ENCODE measurements at regions not wholly inside any gene's neighbourhood (a gene's known extent, or its start where the extent isn't known, plus 50 kb on each side); places are given as distances from the start of the nearest gene placed in this dataset.
A peak's percentile ranks its signal among the peaks of the same experiment; 100 is the strongest.

DNA sequence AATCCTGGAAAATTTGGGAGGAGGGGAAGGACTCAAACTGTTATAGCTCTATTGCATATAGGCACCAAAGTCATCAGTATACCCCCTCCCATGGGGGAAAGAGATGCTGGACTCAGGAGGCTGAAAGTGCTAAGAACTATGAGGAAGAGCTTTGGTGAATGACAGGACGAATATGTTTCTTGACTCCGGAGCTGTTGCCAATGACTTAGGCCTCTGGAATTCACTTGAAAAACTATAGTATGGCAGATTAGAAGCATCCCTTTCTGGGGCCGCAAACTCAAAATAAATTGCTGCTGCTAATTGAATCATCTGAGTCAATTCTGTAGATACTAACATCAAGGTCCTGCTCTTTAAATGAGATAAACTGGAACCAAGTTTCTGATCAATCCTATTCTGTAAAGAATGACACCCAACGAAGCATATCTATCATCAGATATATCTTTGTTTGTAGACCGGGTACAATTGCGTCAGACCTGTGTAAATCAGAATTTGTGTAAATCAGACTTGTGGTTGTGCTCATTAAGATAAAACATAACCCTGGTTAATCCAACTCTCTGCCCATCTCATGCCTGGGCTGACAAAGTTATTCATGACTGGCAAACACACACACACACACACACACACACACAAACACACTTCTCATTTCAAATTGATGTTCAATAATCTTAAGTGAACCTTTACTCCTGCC lies 1793.8 kb upstream of the PCDH20 start:
- no peak for DNase-seq

DNA sequence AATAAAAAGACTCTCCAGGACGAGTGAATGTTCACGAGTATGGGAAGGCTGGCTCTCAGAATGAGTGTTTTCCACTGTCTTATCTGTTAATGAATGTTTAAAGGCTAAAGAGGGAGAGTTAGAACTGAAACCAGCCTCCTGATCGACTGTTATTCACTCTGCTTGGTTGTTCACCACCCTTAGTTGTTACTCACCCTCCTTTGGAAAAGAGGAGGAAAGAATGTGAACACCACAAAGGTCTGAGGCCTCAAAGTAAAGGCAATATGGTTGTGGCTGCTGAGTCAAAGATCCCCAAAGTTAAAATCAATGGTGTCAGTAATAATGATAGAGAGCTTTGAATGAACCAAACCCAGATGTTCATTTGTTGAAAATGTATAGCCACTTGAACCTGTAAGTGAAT lies 1793.2 kb upstream of the PCDH20 start:
- DNase-seq = no peak

DNA sequence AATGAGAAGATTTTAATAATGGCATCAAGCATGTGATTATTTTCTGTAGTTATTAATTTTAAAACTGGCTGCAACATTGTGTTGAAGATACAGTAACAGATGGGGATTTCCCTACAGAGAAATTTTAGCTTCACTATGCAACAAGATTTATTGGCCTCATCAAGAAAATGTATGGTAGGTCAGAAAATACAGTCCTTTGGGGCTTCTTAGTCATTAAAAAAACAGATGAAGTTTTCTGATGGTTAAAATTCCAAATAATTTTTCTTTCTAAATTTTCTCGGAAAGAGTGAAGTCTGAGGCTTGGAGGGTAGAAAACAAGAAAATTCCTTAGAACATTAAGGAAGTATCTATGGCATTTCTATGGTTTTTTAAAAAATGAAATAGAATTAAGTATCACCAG lies 1790.8 kb upstream of the PCDH20 start:
- DNase-seq = no peak

DNA sequence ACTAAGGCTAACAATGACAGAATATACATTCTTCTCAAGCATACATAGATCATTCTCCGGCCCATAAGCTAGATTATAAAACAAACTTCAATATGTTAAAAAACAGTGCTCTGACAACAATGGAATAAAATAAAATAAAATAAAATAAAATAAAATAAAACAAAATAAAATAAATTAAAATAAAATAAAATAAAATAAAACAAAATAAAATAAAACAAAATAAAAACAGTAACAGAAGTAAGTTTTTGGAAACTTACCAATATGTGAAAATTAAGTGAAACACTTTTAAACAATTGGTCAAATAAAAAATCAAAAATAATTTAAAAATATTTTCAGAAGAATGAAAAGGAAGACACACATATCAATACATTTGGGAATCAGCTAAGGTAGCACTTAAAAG lies 1785.8 kb upstream of the PCDH20 start:
- no peak for DNase-seq

DNA sequence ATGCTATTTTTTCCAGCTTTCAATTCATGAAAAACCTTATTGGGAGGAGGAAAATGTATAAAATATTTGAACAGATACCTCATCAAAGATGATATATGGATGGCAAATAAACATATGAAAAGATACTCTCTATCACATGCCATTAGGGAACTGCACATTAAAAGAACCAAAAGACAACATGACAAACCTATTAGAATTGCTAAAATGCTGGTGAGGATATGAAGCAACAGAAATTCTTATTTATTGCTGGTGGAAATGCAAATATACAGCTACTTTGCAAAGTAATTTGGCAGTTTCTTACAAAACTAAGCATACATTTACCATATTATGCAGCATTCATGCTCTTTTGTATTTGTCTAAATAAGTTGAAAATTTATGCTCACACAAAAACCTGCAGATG lies 1783.9 kb upstream of the PCDH20 start:
- DNase-seq = no peak

DNA sequence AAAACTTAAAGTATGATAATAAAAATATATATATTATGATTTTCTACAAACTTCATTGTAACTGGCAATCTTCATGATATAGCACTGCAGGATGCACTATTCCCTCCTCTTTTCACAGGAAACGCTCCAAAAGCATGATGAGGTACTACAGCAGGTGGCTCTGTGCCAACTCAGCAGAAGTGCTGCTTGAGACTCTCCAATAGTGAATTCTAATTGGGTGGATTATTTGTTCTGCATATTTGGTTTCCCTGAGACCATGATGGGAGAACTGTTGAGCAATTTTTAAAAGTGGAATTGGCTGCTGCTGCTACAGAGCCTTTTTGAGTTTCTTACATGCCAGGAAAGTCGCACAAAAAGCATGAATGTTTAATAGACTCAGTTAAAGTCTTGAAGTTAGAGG lies 1782.4 kb upstream of the PCDH20 start:
- no peak for DNase-seq

DNA sequence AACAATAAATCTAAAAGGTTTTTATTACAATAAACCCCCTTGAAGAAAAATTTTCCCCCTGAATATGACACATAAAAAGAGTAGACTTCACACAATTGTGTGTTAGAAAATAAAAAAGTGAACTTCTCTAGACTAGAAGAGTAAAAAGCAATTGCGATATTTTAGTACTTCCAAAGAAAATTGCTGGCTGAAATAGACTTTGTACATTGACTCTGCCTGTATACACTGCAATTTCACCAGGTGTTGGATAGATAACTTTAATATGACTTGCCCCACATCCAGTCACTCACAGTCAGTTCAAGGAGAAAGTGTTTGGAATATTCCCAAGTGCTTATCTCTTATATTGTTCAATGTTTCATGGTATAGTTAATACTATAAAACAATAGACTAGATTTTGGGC lies 1780.1 kb upstream of the PCDH20 start:
- no peak for DNase-seq

DNA sequence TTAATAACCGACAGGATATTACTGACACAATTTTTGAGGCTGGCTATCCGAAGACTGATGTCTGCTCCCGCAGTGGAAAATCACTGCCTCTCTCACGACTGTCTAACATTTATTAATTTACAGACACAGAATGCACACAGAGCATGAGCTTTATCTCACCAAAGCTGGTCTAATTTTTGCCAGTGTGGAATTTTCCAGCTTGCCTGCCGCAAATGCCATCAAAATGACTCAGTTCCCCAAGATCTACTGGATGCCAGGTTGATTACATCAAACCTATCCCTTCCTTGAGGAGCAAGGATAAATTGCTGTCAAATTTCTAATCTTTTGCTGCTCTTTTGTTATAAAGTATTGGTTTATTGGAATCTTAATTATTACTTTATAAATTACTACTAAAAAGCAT lies 1775.1 kb upstream of the PCDH20 start:
- DNase-seq = no peak

DNA sequence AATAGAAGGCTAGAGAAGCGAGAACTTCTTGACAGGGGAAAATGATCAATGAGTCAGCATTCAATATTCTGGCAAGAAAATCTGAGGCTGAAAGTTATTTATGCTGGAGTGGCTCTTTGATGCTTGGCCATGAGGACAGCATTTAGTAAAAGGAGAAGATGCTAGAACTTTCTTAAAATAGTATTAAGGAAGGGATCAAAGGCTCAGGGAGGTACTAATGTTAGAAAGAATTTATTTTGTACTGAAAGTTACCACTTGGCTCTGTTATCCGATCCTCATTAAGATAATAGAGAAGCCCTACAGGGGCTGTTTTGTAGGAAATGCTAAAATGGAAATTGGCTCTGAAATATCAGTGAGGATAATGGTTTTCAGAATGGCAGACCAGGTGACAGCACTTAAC lies 1774.6 kb upstream of the PCDH20 start:
- no peak for DNase-seq

DNA sequence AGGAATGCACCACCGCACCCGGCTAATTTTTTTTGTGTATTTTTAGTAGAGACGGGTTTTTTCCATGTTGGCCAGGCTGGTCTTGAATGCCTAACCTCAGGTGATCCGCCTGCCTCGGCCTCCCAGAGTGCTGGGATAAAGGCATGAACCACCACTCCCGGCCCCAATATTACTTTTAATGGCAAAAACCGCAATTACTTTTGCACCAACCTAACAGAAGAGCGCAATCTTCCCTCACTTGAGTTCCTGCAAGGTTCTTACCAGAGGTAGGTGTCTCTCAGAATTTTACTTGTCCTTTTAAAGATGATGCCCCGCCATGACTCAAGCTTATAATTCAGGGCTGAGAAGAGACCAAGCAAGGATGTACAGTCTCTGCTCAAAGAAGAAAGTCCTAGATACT lies 1774.1 kb upstream of the PCDH20 start:
- DNase-seq = no peak

DNA sequence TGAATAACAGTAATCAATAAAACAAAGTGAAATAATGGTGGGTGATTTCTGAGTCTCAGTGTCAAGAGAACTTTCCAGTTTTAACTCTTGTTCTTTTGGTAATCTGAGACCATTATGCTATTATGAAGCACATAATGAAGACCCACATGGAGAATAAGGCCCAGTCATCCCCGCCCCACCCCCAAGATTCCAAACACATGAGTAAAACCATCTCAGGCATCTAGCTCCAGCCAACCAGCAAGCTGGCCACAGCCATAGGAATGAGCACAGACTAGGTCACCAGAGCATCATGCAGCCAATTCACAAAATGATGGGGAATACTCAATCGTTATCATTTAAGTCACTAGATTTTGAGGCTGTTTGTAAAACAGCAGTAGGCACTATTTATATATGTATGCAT lies 1769.0 kb upstream of the PCDH20 start:
- DNase-seq = no peak

DNA sequence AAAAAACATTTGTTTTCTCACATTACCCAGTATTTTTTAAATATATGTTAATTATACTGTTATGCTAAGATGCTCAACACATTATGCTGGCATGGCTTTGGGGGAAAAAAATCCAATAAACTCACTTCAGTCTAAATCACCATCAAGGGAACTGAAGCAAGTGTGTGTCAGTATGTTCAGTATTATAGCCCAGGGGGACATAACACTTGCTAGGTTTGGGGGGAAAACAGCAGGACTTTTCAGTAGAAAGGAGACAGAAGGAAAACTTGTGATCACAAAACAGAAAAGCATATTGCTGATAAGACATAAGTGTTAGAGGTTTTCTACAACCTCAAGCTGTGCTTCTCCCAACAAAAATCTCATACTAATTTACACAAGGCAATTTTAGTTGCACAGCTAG lies 1759.9 kb upstream of the PCDH20 start:
- no peak for DNase-seq

DNA sequence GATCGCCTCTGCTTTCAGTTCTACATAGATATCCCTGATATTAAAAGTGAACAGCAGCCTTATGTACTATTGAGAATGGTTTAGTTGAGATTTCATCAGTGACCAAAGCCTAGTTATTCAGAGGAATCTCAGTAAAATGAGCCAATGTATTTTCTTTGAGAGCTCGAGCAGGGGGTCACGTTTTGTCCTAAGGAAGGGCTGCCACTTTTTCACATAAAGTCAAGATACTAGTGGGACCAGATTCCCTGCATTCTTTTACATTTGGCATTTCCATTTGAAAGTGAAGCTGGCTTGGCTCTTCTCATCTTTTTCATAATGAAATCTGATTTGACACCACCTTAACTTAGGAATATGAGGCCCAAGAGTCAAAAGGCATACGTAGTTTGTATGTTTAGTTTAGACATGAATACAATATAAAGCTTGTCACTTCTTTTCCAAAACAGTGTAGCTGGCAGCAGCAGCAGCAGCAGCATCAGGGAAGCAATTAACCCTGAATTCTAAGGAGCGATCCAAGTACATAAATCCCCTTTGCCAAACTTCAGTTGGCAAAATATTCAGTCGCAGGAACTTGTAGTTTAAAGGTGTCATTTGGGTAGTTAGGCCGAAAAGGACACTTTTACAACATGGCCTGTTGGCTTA lies 1752.2 kb upstream of the PCDH20 start:
- DNase-seq = no peak

DNA sequence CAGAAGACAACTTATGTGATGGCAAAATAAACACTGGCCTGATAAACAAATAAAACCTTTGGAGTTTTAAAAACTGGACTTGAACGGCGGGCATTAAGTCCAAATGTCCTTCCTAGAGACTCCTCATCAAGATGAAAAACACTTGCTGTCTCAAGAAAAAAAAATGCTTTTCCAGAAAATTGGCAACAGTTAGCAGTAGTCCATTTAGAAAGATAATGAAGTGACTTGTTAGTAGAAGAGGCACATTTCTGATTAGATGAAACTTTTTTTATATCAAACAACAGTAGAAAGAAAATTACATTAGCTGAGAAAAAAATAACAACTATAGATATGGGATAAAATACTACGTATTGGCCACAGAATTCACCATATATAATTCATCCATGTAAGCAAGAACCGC lies 1750.7 kb upstream of the PCDH20 start:
- no peak for DNase-seq

DNA sequence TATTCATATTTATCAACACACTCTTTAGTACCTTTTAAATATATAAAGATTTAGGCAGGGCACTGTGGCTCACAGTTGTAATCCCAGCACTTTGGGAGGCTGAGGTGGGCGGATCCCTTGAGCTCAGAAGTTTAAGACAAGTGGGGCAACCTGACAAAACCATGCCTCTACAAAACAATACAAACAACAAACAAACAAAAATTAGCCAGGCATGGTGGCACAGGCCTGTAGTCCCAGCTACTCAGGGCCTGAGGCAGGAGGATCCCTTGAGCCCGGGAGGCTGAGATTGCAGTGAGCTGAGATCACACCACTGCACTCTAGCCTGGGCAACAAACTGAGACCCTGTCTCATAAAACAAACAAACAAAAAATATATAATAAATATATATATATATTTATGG lies 1748.3 kb upstream of the PCDH20 start:
- DNase-seq = no peak

DNA sequence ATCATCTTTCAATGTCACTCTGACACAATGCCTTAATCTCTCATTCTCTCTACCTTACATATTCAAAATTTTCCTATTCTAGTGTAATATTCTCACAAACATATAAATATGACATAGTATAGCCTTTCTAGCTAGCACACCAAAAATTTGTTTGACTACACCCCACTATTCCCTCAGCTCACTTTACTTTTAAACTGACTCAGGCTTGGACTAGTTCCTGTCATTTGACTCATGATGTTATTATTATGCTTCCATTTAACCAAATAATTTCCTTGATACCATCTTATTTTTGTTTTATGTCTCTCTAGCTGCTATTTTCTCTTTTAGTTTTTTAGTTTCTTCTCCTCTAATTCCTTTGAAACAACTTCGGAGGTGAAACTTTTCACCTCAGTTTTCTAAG lies 1745.6 kb upstream of the PCDH20 start:
- no peak for DNase-seq

DNA sequence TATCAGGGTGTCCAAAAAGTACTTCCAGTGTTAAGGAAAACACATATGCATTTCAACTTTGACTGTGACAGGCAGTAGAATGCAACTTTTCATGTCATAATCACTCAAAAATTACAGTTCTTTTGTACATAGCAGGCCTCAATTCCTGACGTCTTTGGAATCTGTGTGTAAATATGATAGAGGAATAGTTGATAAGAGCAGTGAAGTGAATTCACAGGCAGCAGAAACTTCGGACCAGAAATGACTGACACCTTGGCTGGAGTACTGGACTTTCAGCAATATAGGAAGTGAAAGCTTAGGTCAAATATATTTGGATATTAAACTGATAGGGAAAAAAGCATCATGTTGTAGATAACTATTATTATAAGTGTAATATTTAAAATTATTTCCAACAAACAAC lies 1741.2 kb upstream of the PCDH20 start:
- no peak for DNase-seq

DNA sequence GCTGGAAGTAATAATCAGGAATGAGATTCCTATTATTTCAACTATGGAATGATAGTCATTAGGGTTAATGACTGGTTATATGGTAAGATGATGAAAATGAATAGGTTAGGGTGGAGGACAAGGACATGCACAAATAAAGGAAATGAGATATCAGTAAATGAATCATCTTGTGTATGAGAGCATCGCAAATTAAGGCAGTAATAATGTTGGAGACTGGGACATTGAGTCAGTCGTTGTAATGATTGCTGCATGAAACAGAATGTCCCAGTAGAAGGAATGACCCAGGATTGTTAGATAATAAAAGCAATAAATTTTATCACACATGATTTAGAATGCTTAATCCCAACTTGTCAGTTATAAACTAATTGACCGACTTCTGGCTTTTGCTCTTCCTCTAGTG lies 1733.7 kb upstream of the PCDH20 start:
- DNase-seq = no peak

DNA sequence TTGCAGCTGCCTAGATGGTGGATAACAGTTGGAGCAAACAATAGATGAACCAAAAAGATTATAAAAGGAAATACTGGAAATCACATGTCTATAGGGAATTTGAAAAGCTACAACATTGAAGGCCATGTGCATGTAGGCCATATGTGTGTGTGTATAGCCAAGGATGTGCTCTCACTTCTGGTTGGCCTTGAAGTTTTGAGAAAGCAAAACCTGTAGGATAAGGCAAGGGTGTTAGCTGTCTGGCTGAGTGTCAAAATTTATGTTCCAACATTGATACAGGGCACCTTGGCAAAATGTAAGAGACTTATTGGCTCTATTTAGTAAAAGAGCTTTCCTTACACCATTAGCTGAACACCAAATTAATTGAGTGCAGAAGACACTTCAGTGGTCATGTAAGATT lies 1723.6 kb upstream of the PCDH20 start:
- no peak for DNase-seq

DNA sequence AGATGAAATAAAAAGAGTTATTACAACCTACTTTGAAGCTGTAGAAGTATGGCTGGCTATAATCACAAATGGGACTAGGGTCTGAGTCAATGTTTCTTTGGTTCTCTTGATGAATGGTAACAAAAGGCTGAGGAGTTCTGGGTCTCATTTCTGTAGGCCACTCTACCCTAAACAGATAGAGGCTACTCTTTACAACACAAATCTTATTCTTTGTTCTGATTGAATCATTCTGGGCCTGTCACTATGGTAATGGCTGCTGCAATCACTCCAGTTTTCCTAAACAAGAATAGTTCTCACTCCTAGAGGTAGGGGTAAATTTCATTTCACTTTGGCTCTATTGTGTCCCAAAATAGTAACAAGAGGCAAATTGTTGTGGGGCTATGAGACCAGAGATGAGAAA lies 1714.3 kb upstream of the PCDH20 start:
- DNase-seq = no peak

DNA sequence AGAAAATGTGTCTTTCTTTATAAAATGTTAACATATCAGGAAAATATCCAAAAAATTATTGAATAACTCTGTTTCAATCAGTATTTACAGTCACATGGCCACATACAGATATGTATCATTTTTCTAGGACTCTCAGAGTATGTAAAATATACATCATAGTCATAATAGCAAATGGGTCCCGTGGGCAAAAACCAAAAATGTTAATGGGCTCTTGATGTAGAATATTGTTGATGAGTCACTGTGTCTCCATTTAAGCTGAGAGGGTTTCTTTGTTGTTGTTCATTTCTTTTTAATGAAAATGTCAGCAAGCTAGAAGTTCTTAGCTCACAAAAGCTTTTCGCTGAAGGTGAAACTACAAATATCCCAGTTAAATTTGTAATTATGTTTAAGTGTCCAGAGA lies 1713.1 kb upstream of the PCDH20 start:
- no peak for DNase-seq

DNA sequence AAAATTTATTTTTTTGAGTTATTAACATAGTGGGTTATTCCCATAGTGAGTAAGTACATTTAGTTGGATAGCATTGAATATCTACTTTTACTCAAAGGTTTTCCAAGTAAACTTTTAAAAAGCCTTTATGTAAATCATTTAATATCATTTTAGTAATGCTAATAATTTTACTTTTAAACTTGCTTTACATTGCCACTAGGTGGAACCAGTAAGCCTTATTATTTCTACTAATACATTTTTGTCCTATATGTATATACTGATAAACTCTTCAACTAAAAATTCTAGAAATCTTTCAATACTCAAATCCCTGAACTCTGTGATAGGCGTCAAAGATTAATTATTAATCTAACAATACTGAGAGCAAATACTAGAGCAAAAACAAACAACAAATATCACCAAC lies 1709.2 kb upstream of the PCDH20 start:
- peak in 2 of 4 experiments; percentile 3 to 5 for DNase-seq

DNA sequence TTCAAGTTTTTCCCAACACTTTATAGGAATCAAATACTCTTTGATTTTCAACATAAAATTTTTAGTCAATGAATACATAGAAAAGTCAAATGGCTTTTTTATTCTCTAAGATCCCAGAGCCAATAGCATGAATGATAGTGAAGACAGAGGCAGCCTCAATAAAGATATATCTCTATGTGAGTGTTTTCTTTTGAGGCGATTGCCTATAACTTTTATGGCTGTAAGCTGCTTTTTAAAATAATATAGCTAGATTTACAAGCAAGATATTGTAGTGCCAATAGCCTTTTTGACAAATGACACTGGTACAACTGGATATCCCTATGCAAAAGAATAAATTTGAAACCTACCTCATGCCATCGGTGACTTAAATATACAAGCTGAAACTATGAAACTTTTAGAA lies 1705.2 kb upstream of the PCDH20 start:
- DNase-seq = no peak

DNA sequence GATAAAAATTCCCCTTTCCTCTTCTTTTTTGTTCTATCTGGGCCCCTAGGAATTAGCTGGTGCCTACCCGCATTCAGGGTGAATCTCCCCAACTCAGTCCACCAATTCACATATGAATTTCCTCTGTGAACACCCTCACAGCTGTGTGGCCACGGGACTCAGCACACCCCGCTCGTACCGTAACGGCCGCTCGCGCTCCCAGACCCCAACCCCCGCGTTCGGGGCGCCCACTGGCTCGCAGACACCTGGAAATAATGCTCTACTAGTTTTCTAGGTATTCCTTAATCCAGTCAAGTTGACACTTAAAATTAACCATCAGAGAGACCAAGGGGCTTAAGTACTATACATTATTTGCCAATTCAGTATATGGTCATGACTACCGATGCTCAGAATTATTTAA lies 1702.1 kb upstream of the PCDH20 start:
- no peak for DNase-seq

DNA sequence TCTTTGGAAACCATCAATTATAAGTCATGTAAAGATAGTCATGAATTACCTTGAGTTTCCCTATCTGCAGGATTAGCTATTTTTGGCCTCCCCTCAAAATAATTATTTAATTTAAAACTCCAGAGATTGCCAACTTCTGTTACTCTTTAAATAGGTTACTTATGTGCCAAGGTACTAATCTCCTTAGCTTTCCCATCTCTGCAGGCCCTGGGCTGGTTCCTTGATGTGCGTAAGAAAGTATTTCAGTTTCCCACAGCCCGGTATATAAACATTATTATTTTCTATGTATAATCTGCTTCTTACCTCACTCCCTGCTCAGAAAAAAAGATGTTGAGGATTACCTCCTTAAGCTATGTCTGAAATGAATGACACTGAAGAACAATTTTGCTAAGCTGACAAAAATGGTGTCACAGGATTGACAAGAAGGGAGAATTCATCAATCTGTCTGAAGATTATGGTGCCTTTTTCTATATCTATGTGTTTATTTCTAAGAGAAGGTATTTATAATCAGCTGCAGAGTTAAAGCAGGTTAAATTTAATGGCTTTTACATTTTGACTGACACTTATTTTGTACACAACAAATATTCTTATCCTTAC lies 1697.2 kb upstream of the PCDH20 start:
- no peak for DNase-seq

Data from suppressor macrophage (primary cell).